Breast epithelium (tissue), 4 donors: ENCODE measurements at regions not wholly inside any gene's neighbourhood (a gene's known extent, or its start where the extent isn't known, plus 50 kb on each side); places are given as distances from the start of the nearest gene placed in this dataset.

Experiments
- DNase-seq, 2 donors: peaks; one replicate each; pipeline ENCODE4 v3.0.0-alpha.2; 2019; ENCODE audit warnings: low spot score in 2 of 2
- H3K27ac ChIP-seq, 2 donors: fragments of 200-600 bp; sonication (generic) in 1 of 2; one replicate each; pipeline ENCODE4 v1.5.1; 2016 to 2019; ENCODE audit warnings: mild to moderate bottlenecking in 1 of 2
- H3K27me3 ChIP-seq, 2 donors: fragments of 200-600 bp; sonication (generic) in 1 of 2; one replicate each; pipeline versions ENCODE4 v1.5.1 to v1.6.0; 2017 to 2019; ENCODE audit warnings: control low read depth in 1 of 2, mild to moderate bottlenecking in 1 of 2
- H3K36me3 ChIP-seq: fragments of 200-600 bp; one replicate; pipeline ENCODE4 v1.5.1; 2019
- H3K4me1 ChIP-seq, 2 donors: fragments of 200-600 bp; sonication (generic); one replicate each; pipeline ENCODE4 v1.5.1; 2016 to 2019; ENCODE audit warnings: control low read depth in 1 of 2
- H3K4me3 ChIP-seq, 3 donors: fragments of 200-600 bp; sonication (generic); 1 replicate in 2 of 3; 2 replicates in 1 of 3; pipeline ENCODE4 v1.5.1; 2016 to 2019; ENCODE audit warnings: mild to moderate bottlenecking in 3 of 3, moderate library complexity in 2 of 3
- H3K9me3 ChIP-seq, 2 donors: fragments of 200-600 bp; sonication (generic) in 1 of 2; one replicate each; pipeline ENCODE4 v1.5.1; 2016 to 2019; ENCODE audit warnings: control low read depth in 1 of 2
- POLR2A ChIP-seq: fragments of 450-650 bp; IDR thresholded peaks from one replicate; pipeline ENCODE4 v1.6.1; 2016; ENCODE audit warnings: antibody characterized with exemption, mild to moderate bottlenecking, moderate library complexity
- POLR2AphosphoS5 ChIP-seq, 3 donors: sonication (generic); formaldehyde crosslinking; IDR thresholded peaks; one replicate each; pipeline ENCODE4 v1.6.1; 2017; ENCODE audit warnings: antibody characterized with exemption in 3 of 3
- intact Hi-C: fragments of 100-400 bp; cut with DNase I; formaldehyde crosslinking; loops from one replicate; pipeline ENCODE4 v1.15.1; 2023; ENCODE audit warnings: low total_unique reads
- TF ChIP-seq, protein P1 (sequence below), 3 donors: fragments of 450-650 bp; IDR thresholded peaks; one replicate each; pipeline ENCODE4 v1.5.1; 2016 to 2017; ENCODE audit warnings: antibody characterized with exemption in 3 of 3, mild to moderate bottlenecking in 3 of 3, moderate library complexity in 3 of 3

DNA sequence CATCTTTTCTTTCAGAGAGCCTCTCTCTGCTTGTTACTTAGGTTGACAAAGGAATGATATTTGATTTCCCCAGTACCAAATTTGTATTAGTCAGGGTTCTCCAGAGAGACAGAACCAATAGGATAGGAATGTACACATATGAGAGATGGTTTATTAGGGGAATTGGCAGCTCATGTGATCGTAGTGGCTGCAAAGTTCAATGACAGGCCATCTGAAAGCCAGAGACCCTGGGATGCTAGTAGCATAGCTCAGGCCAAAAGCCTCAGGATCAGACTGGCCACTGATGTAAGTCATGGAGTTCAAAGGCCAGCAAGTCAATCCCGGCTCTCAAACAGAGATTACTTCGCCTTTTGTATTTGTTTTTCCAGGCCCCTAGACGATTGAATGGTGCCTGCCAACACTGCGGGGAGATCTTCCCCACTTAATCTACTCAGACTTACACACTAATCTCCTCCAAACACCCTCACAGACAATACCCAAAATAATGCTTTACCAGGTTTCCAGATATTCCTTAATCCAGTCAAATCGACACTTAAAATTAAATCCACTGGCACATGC is 215.5 kb downstream of the ALDH8A1 start:
- Histone ChIP-seq H3K4me3 (no peak overlapping the region), H3K4me1 (no peaks in the 10 kb centered on the region), H3K27ac (no peak overlapping the region), H3K27me3 (no peaks in the 10 kb centered on the region), H3K36me3 (no peaks in the 10 kb centered on the region), H3K9me3 (no peaks in the 10 kb centered on the region)
- intact Hi-C loops = no loop called here
- TF ChIP-seq POLR2AphosphoS5 (IDR thresholded peaks at IDR 0.05) (no peak), POLR2A (no peak)
- TF ChIP-seq, protein P1, sequence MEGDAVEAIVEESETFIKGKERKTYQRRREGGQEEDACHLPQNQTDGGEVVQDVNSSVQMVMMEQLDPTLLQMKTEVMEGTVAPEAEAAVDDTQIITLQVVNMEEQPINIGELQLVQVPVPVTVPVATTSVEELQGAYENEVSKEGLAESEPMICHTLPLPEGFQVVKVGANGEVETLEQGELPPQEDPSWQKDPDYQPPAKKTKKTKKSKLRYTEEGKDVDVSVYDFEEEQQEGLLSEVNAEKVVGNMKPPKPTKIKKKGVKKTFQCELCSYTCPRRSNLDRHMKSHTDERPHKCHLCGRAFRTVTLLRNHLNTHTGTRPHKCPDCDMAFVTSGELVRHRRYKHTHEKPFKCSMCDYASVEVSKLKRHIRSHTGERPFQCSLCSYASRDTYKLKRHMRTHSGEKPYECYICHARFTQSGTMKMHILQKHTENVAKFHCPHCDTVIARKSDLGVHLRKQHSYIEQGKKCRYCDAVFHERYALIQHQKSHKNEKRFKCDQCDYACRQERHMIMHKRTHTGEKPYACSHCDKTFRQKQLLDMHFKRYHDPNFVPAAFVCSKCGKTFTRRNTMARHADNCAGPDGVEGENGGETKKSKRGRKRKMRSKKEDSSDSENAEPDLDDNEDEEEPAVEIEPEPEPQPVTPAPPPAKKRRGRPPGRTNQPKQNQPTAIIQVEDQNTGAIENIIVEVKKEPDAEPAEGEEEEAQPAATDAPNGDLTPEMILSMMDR (IDR thresholded peaks at IDR 0.05) = no peak
- no peak for DNase-seq

DNA sequence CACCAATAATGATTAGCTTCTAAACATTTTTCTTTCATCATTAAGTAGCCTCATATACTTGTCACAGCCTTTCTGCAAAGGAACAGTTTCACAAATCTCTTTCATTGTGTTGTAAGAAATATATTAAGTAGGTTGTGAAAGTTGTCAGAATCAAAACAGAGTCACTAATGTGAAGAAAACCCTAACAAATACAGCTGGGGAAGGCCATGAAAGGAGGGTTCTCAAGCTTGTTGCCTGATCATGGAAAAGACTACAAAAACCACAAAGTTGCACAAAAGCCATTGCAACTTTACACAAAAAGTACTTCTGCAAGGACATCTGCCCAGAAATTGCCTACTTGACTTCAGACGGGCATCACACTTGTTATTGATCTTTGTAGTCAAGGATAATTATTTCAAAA is 216.1 kb downstream of the ALDH8A1 start:
- Histone ChIP-seq H3K9me3 (no peaks in the 10 kb centered on the region), H3K27me3 (no peaks in the 10 kb centered on the region), H3K4me1 (no peaks in the 10 kb centered on the region), H3K27ac (no peak overlapping the region), H3K4me3 (no peak overlapping the region), H3K36me3 (no peaks in the 10 kb centered on the region)
- TF ChIP-seq POLR2AphosphoS5 (IDR thresholded peaks at IDR 0.05) (no peak), POLR2A (no peak)
- TF ChIP-seq, protein P1 (IDR thresholded peaks at IDR 0.05) = no peak
- no peak for DNase-seq
- intact Hi-C loops = no loop called here

GRCh38 chr6:134732763-134733162 is 217.1 kb downstream of the ALDH8A1 start:
- no peak for TF ChIP-seq POLR2A
- TF ChIP-seq, protein P1 (IDR thresholded peaks at IDR 0.05) = no peak
- no peak for TF ChIP-seq POLR2AphosphoS5 (IDR thresholded peaks at IDR 0.05)
- Histone ChIP-seq H3K27me3 (no peaks in the 10 kb centered on the region), H3K4me3 (no peak overlapping the region), H3K36me3 (no peaks in the 10 kb centered on the region), H3K4me1 (no peaks in the 10 kb centered on the region), H3K27ac (no peak overlapping the region), H3K9me3 (no peaks in the 10 kb centered on the region)
- no peak for DNase-seq
- intact Hi-C loops = no loop called here

DNA sequence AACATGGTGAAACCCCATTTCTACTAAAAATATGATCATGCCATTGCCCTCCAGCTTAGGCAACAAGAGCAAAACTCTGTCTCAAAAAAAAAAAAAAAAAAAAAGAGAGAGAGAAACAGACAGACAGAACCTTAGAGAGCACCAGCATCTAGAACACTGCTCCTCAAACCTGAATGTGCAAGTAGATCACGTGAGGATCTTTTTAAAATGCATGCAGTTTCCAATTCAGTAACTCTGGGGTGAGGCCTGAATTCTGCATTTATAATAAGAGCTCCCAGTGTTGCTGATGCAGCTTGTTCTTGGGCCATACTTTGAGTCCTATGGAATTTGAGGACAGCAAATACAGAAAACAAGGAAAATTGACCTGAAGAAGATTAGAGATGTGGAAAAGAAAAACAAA is 218.3 kb downstream of the ALDH8A1 start:
- no peaks in the 10 kb centered on the region for H3K9me3 ChIP-seq
- intact Hi-C loops = no loop called here

DNA sequence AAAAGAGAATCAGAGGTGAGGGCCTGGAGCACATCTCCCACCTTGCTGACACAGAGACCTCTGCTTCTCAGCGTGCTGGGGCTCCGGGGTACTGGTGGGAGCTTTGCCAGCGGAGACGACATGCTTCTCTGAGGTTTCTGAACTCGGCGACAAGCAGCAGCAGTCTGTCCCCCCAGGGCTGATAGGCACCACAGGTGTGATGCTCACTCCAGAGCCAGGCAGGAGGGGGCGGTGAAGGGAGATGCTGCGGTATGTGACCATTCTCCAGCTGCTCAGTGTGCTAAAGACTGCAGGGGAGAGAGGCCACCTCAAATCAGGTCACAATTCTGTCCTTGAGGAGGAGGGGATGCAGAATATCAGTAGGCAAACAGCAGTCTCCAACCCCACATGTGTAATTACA is 219.9 kb downstream of the ALDH8A1 start:
- no peaks in the 10 kb centered on the region for H3K36me3 ChIP-seq
- H3K9me3 ChIP-seq = no peaks in the 10 kb centered on the region
- H3K27ac ChIP-seq = no peak overlapping the region
- no peak for DNase-seq
- H3K4me1 ChIP-seq = no peaks in the 10 kb centered on the region
- H3K4me3 ChIP-seq = no peak overlapping the region
- TF ChIP-seq, protein P1 (IDR thresholded peaks at IDR 0.05) = no peak
- no peak for TF ChIP-seq POLR2A
- TF ChIP-seq POLR2AphosphoS5 (IDR thresholded peaks at IDR 0.05) = no peak
- no peaks in the 10 kb centered on the region for H3K27me3 ChIP-seq
- intact Hi-C loops = no loop called here

More for the DNA sequence above, 218.3 kb downstream of the ALDH8A1 start:
- no peaks in the 10 kb centered on the region for H3K4me1 ChIP-seq
- no peak overlapping the region for H3K27ac ChIP-seq
- no peak overlapping the region for H3K4me3 ChIP-seq
- no peak for DNase-seq
- no peak for TF ChIP-seq POLR2AphosphoS5 (IDR thresholded peaks at IDR 0.05)
- TF ChIP-seq POLR2A = no peak
- TF ChIP-seq, protein P1 (IDR thresholded peaks at IDR 0.05) = no peak
- no peaks in the 10 kb centered on the region for H3K27me3 ChIP-seq
- H3K36me3 ChIP-seq = no peaks in the 10 kb centered on the region
